Activated CD8-positive, alpha-beta T cell treated with anti-CD3 and anti-CD28 coated beads for 36 hours (primary cell): ENCODE measurements at regions not wholly inside any gene's neighbourhood (a gene's known extent, or its start where the extent isn't known, plus 50 kb on each side); places are given as distances from the start of the nearest gene placed in this dataset.

ENCODE experiments used
- ATAC-seq: fragments of 200-7000 bp; cut with Tn5 transposase; one replicate; pipeline ENCODE4 v1.10.0; 2021; ENCODE audit warnings: mild to moderate bottlenecking, moderate library complexity
- CTCF ChIA-PET: fragments of 350-600 bp; sonication (Branson Sonifier 250); formaldehyde crosslinking; loops from one replicate; lab custom pipeline; 2021; ENCODE audit warnings: antibody characterized with exemption; lab: Charles Lee
- POLR2A ChIA-PET: fragments of 350-600 bp; sonication (Branson Sonifier 250); formaldehyde crosslinking; loops from one replicate; lab custom pipeline; 2021; ENCODE audit warnings: antibody characterized with exemption; lab: Charles Lee
- DNase-seq: peaks from one replicate; pipeline ENCODE4 v3.0.0-alpha.2; 2020
- H3K27ac Mint-ChIP-seq: one replicate; pipeline ENCODE4 v1.8.0; 2021; ENCODE audit warnings: mild to moderate bottlenecking, mixed read lengths
- H3K27me3 Mint-ChIP-seq: one replicate; pipeline ENCODE4 v1.8.0; 2021; ENCODE audit warnings: mixed read lengths
- H3K36me3 Mint-ChIP-seq: one replicate; pipeline ENCODE4 v1.8.0; 2021; ENCODE audit warnings: low read depth, mixed read lengths
- H3K4me1 Mint-ChIP-seq: one replicate; pipeline ENCODE4 v1.8.0; 2021; ENCODE audit warnings: low read depth, mixed read lengths
- H3K4me3 Mint-ChIP-seq: one replicate; pipeline ENCODE4 v1.8.0; 2021; ENCODE audit warnings: mild to moderate bottlenecking, moderate library complexity, mixed read lengths
- H3K9me3 Mint-ChIP-seq: one replicate; pipeline ENCODE4 v1.8.0; 2021; ENCODE audit warnings: mixed read lengths
- CTCF ChIP-seq: fragments of 200-600 bp; IDR thresholded peaks from one replicate; pipeline ENCODE4 v1.8.0; 2022; ENCODE audit warnings: antibody characterized with exemption, mild to moderate bottlenecking
- intact Hi-C: fragments of 100-400 bp; cut with micrococcal nuclease; formaldehyde crosslinking; loops from one replicate; pipeline ENCODE4 v1.10.0; 2022

GRCh38 chr2:18104595-18105224 lies 226.2 kb downstream of the KCNS3 start:
- Mint-ChIP-seq H3K36me3 (no peaks in the 10 kb centered on the region), H3K4me3 (no peak overlapping the region), H3K27me3 (peaks cover 6% of the 10 kb centered on the region), H3K9me3 (no peaks in the 10 kb centered on the region), H3K27ac (no peak overlapping the region), H3K4me1 (no peaks in the 10 kb centered on the region)
- DNase-seq: no peak
- TF ChIP-seq CTCF: no peak
- CTCF ChIA-PET: no interaction called here
- intact Hi-C loops: no loop called here
- POLR2A ChIA-PET: no interaction called here
- no peak for ATAC-seq

GRCh38 chr2:18096836-18097405 lies 218.5 kb downstream of the KCNS3 start:
- ATAC-seq (no peak), DNase-seq (no peak)
- Mint-ChIP-seq H3K27me3 (peaks cover 4% of the 10 kb centered on the region), H3K4me3 (no peak overlapping the region), H3K36me3 (no peaks in the 10 kb centered on the region), H3K4me1 (no peaks in the 10 kb centered on the region), H3K27ac (no peak overlapping the region), H3K9me3 (no peaks in the 10 kb centered on the region)
- POLR2A ChIA-PET: no interaction called here
- intact Hi-C loops: no loop called here
- TF ChIP-seq CTCF: no peak
- CTCF ChIA-PET: interaction anchor here (0.9 to 1.4 kb wide), 2 partner anchors 9 kb away, joined by 3 read pairs; no protein-coding TSS in a partner anchor

GRCh38 chr2:18094277-18094676 lies 215.8 kb downstream of the KCNS3 start:
- DNase-seq (no peak), ATAC-seq (no peak)
- Mint-ChIP-seq H3K27ac (no peak overlapping the region), H3K4me1 (no peaks in the 10 kb centered on the region), H3K4me3 (no peak overlapping the region), H3K9me3 (no peaks in the 10 kb centered on the region), H3K36me3 (no peaks in the 10 kb centered on the region), H3K27me3 (no peaks in the 10 kb centered on the region)
- ChIA-PET CTCF (no interaction called here), POLR2A (no interaction called here)
- intact Hi-C loops: no loop called here
- TF ChIP-seq CTCF: no peak

- POLR2A ChIA-PET: no interaction called here
- intact Hi-C loops: no loop called here
- no peaks in the 10 kb centered on the region for H3K4me1 Mint-ChIP-seq
- no peak for TF ChIP-seq CTCF
- CTCF ChIA-PET: no interaction called here
- no peak overlapping the region for H3K27ac Mint-ChIP-seq
- no peak overlapping the region for H3K4me3 Mint-ChIP-seq
- ATAC-seq: no peak
- DNase-seq: no peak
- H3K36me3 Mint-ChIP-seq: no peaks in the 10 kb centered on the region
- H3K27me3 Mint-ChIP-seq: no peaks in the 10 kb centered on the region
- H3K9me3 Mint-ChIP-seq: no peaks in the 10 kb centered on the region
Measured at GRCh38 chr2:18093196-18093595, 214.7 kb downstream of the KCNS3 start.

- POLR2A ChIA-PET: no interaction called here
- no peak for TF ChIP-seq CTCF
- H3K4me3 Mint-ChIP-seq: no peak overlapping the region
- H3K27ac Mint-ChIP-seq: no peak overlapping the region
- DNase-seq (no peak), ATAC-seq (no peak)
- H3K9me3 Mint-ChIP-seq: no peaks in the 10 kb centered on the region
- no peaks in the 10 kb centered on the region for H3K4me1 Mint-ChIP-seq
- CTCF ChIA-PET: no interaction called here
- H3K27me3 Mint-ChIP-seq: no peaks in the 10 kb centered on the region
- no peaks in the 10 kb centered on the region for H3K36me3 Mint-ChIP-seq
- intact Hi-C loops: no loop called here
Measured at GRCh38 chr2:18092760-18093159, 214.3 kb downstream of the KCNS3 start.
